Gastroesophageal sphincter (tissue), 4 donors: ENCODE measurements at regions not wholly inside any gene's neighbourhood (a gene's known extent, or its start where the extent isn't known, plus 50 kb on each side); places are given as distances from the start of the nearest gene placed in this dataset.

Experiments
- ATAC-seq: fragments of 150-250 bp; one replicate; pipeline ENCODE4 v1.9.1; 2016; ENCODE audit warnings: mild to moderate bottlenecking, moderate library complexity
- H3K27ac ChIP-seq, 4 donors: fragments of 200-600 bp; sonication (generic) in 3 of 4; 1 replicate in 3 of 4; 2 replicates in 1 of 4; pipeline ENCODE4 v1.5.1; 2016 to 2019
- H3K27me3 ChIP-seq: fragments of 200-600 bp; sonication (generic); one replicate; pipeline ENCODE4 v1.5.1; 2019
- H3K36me3 ChIP-seq, 2 donors: fragments of 200-600 bp; sonication (generic); one replicate each; pipeline ENCODE4 v1.5.1; 2019; ENCODE audit warnings: control low read depth in 1 of 2
- H3K4me1 ChIP-seq, 3 donors: fragments of 200-600 bp; sonication (generic); 1 replicate in 2 of 3; 2 replicates in 1 of 3; pipeline ENCODE4 v1.5.1; 2016 to 2019; ENCODE audit warnings: control low read depth in 2 of 3
- H3K4me3 ChIP-seq, 2 donors: fragments of 200-600 bp; sonication (generic); one replicate each; pipeline ENCODE4 v1.5.1; 2019; ENCODE audit warnings: mild to moderate bottlenecking in 1 of 2, moderate library complexity in 1 of 2
- H3K9me3 ChIP-seq, 3 donors: fragments of 200-600 bp; sonication (generic); one replicate each; pipeline ENCODE4 v1.5.1; 2017 to 2019; ENCODE audit warnings: control low read depth in 2 of 3
- CTCF ChIP-seq, 4 experiments: fragments of 200-600 bp in 2 of 4; fragments of 450-650 bp in 2 of 4; sonication (generic) in 1 of 4; IDR thresholded peaks; one replicate each; pipeline ENCODE4 v1.5.1; 2017 to 2019; ENCODE audit warnings: antibody characterized with exemption in 4 of 4, mild to moderate bottlenecking in 2 of 4, moderate library complexity in 2 of 4
- EP300 ChIP-seq: sonication (generic); formaldehyde crosslinking; IDR thresholded peaks from one replicate; pipeline ENCODE4 v1.6.1; 2017; ENCODE audit warnings: antibody characterized with exemption, mild to moderate bottlenecking
- POLR2A ChIP-seq, 2 donors: fragments of 450-650 bp; IDR thresholded peaks; one replicate each; pipeline ENCODE4 v1.6.1; 2017; ENCODE audit warnings: antibody characterized with exemption in 2 of 2, mild to moderate bottlenecking in 2 of 2, moderate library complexity in 1 of 2
- POLR2AphosphoS5 ChIP-seq: sonication (generic); formaldehyde crosslinking; IDR thresholded peaks from one replicate; pipeline ENCODE4 v1.6.1; 2017; ENCODE audit warnings: antibody characterized with exemption
- WGBS, 2 donors: methylation state at CpG; one replicate each; pipeline ENCODE4 v1.1.5; 2018; ENCODE audit warnings: low coverage in 1 of 2; 5-methylcytosine and 5-hydroxymethylcytosine counted together

- WGBS, 2 donors = 1 to 4% methylated on average over 11 to 19 of the region's 20 CpGs
- no peaks in the 10 kb centered on the region for H3K36me3 ChIP-seq
- TF ChIP-seq CTCF (IDR thresholded peaks at IDR 0.05) = no peak
- no peak for TF ChIP-seq EP300
- no peak for TF ChIP-seq POLR2A (IDR thresholded peaks at IDR 0.05)
- no peaks in the 10 kb centered on the region for H3K27me3 ChIP-seq
- peak overlapping the region; percentile 76 to 77 for H3K4me3 ChIP-seq
- H3K4me1 ChIP-seq = peaks cover 0 to 50% (median 3%) of the 10 kb centered on the region in 3 donors
- H3K9me3 ChIP-seq = no peaks in the 10 kb centered on the region
- ATAC-seq = peak; percentile 53
- peak overlapping the region; percentile 18 to 83 (median 76) for H3K27ac ChIP-seq
Measured at GRCh38 chr14:89617481-89618329, 200.7 kb upstream of the FOXN3 start.

- ATAC-seq = no peak
- no peaks in the 10 kb centered on the region for H3K27me3 ChIP-seq
- no peaks in the 10 kb centered on the region for H3K9me3 ChIP-seq
- H3K27ac ChIP-seq = peak overlapping the region in 3 of 4 donors; percentile 74 to 83 (median 78)
- no peak for TF ChIP-seq POLR2A (IDR thresholded peaks at IDR 0.05)
- TF ChIP-seq CTCF (IDR thresholded peaks at IDR 0.05) = no peak
- TF ChIP-seq POLR2AphosphoS5 = no peak
- TF ChIP-seq EP300 = no peak
- H3K4me1 ChIP-seq = peaks cover 0 to 50% (median 3%) of the 10 kb centered on the region in 3 donors
- peak overlapping the region in 1 of 2 donors; percentile 77 for H3K4me3 ChIP-seq
- 40 to 57% methylated on average over 5 of the region's 5 CpGs for WGBS, 2 donors
- H3K36me3 ChIP-seq = no peaks in the 10 kb centered on the region
Measured at GRCh38 chr14:89616852-89617341, 199.9 kb upstream of the FOXN3 start.

GRCh38 chr14:89616425-89616824 lies 199.4 kb upstream of the FOXN3 start:
- H3K4me1 ChIP-seq = peaks cover 0 to 50% (median 3%) of the 10 kb centered on the region in 3 donors
- 67 to 100% methylated on average over 1 to 2 of the region's 2 CpGs for WGBS, 2 donors
- H3K27ac ChIP-seq = peak overlapping the region in 2 of 4 donors; percentile 20 to 83
- no peak for ATAC-seq
- H3K36me3 ChIP-seq = no peaks in the 10 kb centered on the region
- TF ChIP-seq POLR2A (IDR thresholded peaks at IDR 0.05) = no peak
- no peak for TF ChIP-seq POLR2AphosphoS5
- no peak for TF ChIP-seq EP300
- TF ChIP-seq CTCF (IDR thresholded peaks at IDR 0.05) = no peak
- H3K9me3 ChIP-seq = no peaks in the 10 kb centered on the region
- H3K27me3 ChIP-seq = no peaks in the 10 kb centered on the region
- peak overlapping the region in 1 of 2 donors; percentile 77 for H3K4me3 ChIP-seq

- Histone ChIP-seq H3K4me1 (peaks cover 0 to 50% (median 3%) of the 10 kb centered on the region in 3 donors), H3K9me3 (no peaks in the 10 kb centered on the region), H3K4me3 (no peak overlapping the region), H3K27me3 (no peaks in the 10 kb centered on the region), H3K36me3 (no peaks in the 10 kb centered on the region), H3K27ac (no peak overlapping the region)
- TF ChIP-seq CTCF (IDR thresholded peaks at IDR 0.05) = no peak
- TF ChIP-seq POLR2A (IDR thresholded peaks at IDR 0.05) = no peak
- TF ChIP-seq EP300 = no peak
- no peak for TF ChIP-seq POLR2AphosphoS5
- no peak for ATAC-seq
- WGBS, 2 donors = 50 to 74% methylated on average over 1 to 3 of the region's 3 CpGs
Measured at GRCh38 chr14:89615421-89615820, 198.4 kb upstream of the FOXN3 start.
